AG08396 (cell line): ENCODE measurements at regions not wholly inside any gene's neighbourhood (a gene's known extent, or its start where the extent isn't known, plus 50 kb on each side); places are given as distances from the start of the nearest gene placed in this dataset.

Source experiments
- DNase-seq: peaks from one replicate; pipeline ENCODE4 v3.0.0; 2012; ENCODE audit warnings: low spot score, mixed read lengths

GRCh38 chr21:26653430-26653829 lies 80.3 kb upstream of the CYYR1 start:
- DNase-seq, result no peak

- DNase-seq, result no peak
Observed at GRCh38 chr21:26652854-26653253, 79.8 kb upstream of the CYYR1 start.

DNA sequence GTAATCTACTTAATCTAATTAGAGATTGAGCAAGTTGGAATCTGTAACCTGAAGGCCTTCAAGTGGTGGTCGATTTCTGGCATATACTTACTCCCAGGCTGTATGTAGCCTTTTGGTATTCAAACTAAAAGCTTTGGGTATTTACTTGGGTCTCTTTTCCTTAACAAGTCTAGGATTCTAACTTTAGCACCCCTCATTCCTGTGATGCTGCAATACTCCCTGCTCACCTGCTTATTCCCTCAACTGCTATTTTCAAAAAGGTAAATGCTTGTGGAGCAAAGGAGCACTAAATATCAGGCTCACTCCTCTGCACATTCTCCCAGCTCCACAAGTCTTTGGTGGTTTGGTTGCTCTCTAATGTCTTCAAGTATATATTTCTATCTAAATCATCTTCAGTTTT lies 68.0 kb upstream of the CYYR1 start:
- no peak for DNase-seq

- no peak for DNase-seq
Observed at GRCh38 chr21:26637201-26637745, 64.2 kb upstream of the CYYR1 start.

DNA sequence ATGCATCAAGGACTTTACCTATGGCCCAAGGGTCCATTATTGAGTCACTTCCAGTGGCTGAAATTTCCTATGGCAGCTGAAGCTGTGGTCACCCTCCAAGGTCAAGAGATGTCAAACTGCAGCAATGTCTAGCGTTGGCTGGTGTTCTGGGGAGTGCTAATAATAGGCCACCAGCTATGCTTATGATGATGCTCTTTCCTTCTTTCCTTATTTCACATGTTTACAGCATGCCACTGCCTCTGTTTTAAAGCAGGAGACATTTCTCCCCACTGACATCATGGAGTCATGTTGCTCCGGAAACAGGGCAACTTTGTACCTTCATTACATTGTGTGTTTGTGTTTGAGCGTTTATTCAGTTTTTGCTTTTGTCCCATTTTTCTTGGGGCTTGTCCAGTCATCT lies 62.6 kb upstream of the CYYR1 start:
- DNase-seq, result no peak

- no peak for DNase-seq
Observed at GRCh38 chr21:26632691-26633090, 59.6 kb upstream of the CYYR1 start.

- no peak for DNase-seq
Observed at GRCh38 chr21:26626187-26626586, 53.1 kb upstream of the CYYR1 start.

DNA sequence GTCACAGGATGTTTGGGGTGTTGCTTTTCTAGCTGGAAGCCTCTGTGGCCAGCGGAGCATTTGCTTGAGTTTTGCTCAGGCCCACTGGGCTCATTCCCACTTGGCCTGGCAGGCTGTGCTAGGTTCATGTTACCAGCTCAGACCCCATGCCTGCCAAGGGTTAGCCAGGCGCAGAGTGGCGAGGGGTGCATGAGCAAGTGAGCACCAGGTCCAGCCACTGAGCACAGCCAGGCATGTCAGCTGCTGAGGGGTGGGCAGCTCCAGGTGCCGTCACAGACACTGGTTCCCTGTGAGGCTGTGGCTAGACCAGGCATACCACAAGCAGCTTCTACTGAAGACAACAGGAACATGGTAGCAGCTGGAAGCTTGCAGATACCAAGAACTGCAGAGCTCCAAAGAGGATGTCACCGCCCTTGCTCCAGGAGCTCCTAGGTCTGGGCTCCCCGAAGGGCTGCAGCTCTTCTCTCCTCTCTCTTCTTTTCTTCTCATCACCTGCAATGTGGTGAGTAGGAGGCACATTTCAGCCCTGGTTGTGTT lies 52.0 kb upstream of the CYYR1 start:
- DNase-seq, result no peak
